ENCODE measurements at regions not wholly inside any gene's neighbourhood (a gene's known extent, or its start where the extent isn't known, plus 50 kb on each side); places are given as distances from the start of the nearest gene placed in this dataset.
A peak's percentile ranks its signal among the peaks of the same experiment; 100 is the strongest.

DNA sequence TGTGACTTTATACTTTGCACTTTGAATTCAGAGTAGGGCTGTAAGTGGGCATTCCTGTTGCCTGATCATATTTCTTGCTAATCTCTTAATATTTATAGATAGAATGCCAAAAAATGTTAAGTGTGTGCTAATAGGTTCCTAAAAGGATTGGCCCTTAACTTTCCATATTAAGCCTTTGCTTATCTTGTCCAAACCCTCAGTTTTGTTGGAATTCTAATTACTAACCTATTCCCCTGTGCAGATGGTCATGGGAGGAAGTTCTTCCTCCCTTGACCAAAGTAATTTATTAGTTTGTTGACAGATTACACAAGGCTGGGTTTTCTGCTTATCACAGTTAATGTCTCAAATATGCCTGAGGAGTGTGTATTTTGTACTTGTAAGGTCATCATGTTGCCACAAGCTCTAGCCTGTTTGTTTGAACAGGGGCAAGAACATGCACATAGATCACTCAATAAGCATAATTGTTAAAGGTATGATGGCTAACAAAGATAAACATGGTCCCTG lies 541.1 kb upstream of the SPRY2 start:
- no peak overlapping the region for H3K27ac ChIP-seq
- DNase-seq (no peak), ATAC-seq (ENCODE audit: low FRiP score in 2 of 2) (peak; percentile 11 to 68)
- TF ChIP-seq EP300 (IDR thresholded peaks at IDR 0.05) (peak in 1 of 4 donors; percentile 43), POLR2AphosphoS5 (IDR thresholded peaks at IDR 0.05) (no peak), POLR2A (IDR thresholded peaks at IDR 0.05) (no peak)
- TF ChIP-seq, protein P1, sequence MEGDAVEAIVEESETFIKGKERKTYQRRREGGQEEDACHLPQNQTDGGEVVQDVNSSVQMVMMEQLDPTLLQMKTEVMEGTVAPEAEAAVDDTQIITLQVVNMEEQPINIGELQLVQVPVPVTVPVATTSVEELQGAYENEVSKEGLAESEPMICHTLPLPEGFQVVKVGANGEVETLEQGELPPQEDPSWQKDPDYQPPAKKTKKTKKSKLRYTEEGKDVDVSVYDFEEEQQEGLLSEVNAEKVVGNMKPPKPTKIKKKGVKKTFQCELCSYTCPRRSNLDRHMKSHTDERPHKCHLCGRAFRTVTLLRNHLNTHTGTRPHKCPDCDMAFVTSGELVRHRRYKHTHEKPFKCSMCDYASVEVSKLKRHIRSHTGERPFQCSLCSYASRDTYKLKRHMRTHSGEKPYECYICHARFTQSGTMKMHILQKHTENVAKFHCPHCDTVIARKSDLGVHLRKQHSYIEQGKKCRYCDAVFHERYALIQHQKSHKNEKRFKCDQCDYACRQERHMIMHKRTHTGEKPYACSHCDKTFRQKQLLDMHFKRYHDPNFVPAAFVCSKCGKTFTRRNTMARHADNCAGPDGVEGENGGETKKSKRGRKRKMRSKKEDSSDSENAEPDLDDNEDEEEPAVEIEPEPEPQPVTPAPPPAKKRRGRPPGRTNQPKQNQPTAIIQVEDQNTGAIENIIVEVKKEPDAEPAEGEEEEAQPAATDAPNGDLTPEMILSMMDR (IDR thresholded peaks at IDR 0.05), result no peak
- no peak overlapping the region for H3K4me3 ChIP-seq
- H3K27me3 ChIP-seq, result no peaks in the 10 kb centered on the region
- no peaks in the 10 kb centered on the region for H3K4me1 ChIP-seq
- no peaks in the 10 kb centered on the region for H3K36me3 ChIP-seq
- H3K9me3 ChIP-seq, result no peaks in the 10 kb centered on the region

DNA sequence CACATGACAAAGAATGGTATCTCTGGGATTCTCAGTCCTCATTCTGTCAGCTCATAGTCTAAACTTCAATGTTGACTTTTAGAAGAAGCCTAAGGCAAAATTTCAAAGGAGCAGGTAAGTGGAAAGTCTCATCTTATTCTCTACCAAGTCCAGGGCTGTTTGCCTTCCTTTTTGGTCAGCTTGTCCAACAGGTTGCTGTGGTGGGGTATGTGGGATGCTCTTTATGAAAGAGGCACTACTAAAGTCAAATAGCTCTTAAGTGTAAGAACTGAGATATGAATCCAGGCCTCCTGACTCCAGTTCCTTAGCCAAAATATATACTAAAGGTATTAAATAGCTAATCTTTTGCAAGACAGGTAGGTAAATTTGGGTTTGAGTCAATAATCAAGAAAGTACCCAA lies 540.6 kb upstream of the SPRY2 start:
- no peaks in the 10 kb centered on the region for H3K27me3 ChIP-seq
- no peak overlapping the region for H3K27ac ChIP-seq
- DNase-seq (no peak), ATAC-seq (ENCODE audit: low FRiP score in 2 of 2) (no peak)
- H3K36me3 ChIP-seq, result no peaks in the 10 kb centered on the region
- H3K9me3 ChIP-seq, result no peaks in the 10 kb centered on the region
- no peaks in the 10 kb centered on the region for H3K4me1 ChIP-seq
- TF ChIP-seq POLR2A (IDR thresholded peaks at IDR 0.05), result no peak
- TF ChIP-seq, protein P1 (IDR thresholded peaks at IDR 0.05), result no peak
- no peak overlapping the region for H3K4me3 ChIP-seq

DNA sequence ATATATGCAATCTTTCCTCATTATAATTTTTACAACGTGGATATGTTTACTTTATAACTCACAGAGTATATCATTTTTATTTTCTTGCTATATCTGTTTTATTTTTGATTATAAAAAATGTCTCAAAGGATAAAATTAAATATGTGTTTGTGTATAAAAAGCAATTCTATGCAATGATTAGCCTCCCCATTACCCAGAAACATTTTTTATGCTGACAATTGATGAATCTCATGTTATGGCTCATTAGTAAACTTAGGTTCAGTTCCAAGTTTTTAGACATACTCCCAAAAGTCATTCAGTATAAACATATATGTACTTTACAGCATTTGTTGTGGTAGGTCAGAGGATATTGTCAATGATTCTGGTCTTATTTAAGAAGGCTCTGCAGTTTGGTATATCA lies 540.1 kb upstream of the SPRY2 start:
- no peaks in the 10 kb centered on the region for H3K27me3 ChIP-seq
- DNase-seq, result no peak
- H3K36me3 ChIP-seq, result no peaks in the 10 kb centered on the region
- WGBS, 2 donors, result 46 to 50% methylated on average over 1 of the region's 1 CpG
- no peaks in the 10 kb centered on the region for H3K4me1 ChIP-seq
- no peak for ATAC-seq (ENCODE audit: low FRiP score in 2 of 2)
- no peak overlapping the region for H3K27ac ChIP-seq
- H3K4me3 ChIP-seq, result no peak overlapping the region
- H3K9me3 ChIP-seq, result no peaks in the 10 kb centered on the region
- TF ChIP-seq POLR2A (IDR thresholded peaks at IDR 0.05) (no peak), EP300 (IDR thresholded peaks at IDR 0.05) (no peak), POLR2AphosphoS5 (IDR thresholded peaks at IDR 0.05) (no peak)
- TF ChIP-seq, protein P1 (IDR thresholded peaks at IDR 0.05), result no peak

DNA sequence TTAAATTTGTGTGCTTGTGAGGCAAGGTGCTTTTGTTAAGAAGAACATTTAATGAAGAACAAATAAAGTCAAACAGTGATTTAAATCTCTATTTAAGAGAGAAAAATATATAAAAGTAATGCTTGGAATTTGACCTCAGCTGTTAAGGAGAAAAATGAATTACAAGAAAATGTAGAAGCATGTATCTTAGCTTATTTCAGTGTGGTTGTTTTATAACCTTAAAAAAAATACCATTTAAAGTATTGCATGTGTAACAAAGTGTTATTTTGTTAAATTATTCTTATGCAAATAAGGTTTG lies 537.0 kb upstream of the SPRY2 start:
- Histone ChIP-seq H3K9me3 (no peaks in the 10 kb centered on the region), H3K36me3 (no peaks in the 10 kb centered on the region), H3K4me1 (no peaks in the 10 kb centered on the region), H3K27me3 (no peaks in the 10 kb centered on the region), H3K4me3 (no peak overlapping the region), H3K27ac (no peak overlapping the region)
- ATAC-seq (ENCODE audit: low FRiP score in 2 of 2) (no peak), DNase-seq (no peak)
- TF ChIP-seq, protein P1 (IDR thresholded peaks at IDR 0.05), result no peak
- TF ChIP-seq POLR2A (IDR thresholded peaks at IDR 0.05) (no peak), EP300 (IDR thresholded peaks at IDR 0.05) (no peak), POLR2AphosphoS5 (IDR thresholded peaks at IDR 0.05) (no peak)

- no peak for ATAC-seq (ENCODE audit: low FRiP score in 2 of 2)
These were observed 536.5 kb upstream of the SPRY2 start for GRCh38 chr13:80877209-80877943.

More at GRCh38 chr13:80877209-80877943, 536.5 kb upstream of the SPRY2 start:
- no peak overlapping the region for H3K27ac ChIP-seq
- WGBS, 2 donors, result 74 to 79% methylated on average over 3 of the region's 3 CpGs
- no peak for DNase-seq
- no peaks in the 10 kb centered on the region for H3K9me3 ChIP-seq
- H3K4me3 ChIP-seq, result no peak overlapping the region
- no peaks in the 10 kb centered on the region for H3K27me3 ChIP-seq
- no peaks in the 10 kb centered on the region for H3K4me1 ChIP-seq
- TF ChIP-seq POLR2AphosphoS5 (IDR thresholded peaks at IDR 0.05) (no peak), EP300 (IDR thresholded peaks at IDR 0.05) (no peak), POLR2A (IDR thresholded peaks at IDR 0.05) (no peak)
- TF ChIP-seq, protein P1 (IDR thresholded peaks at IDR 0.05), result no peak
- no peaks in the 10 kb centered on the region for H3K36me3 ChIP-seq

All from upper lobe of left lung (tissue), 6 donors.